ENCODE measurements at regions not wholly inside any gene's neighbourhood (a gene's known extent, or its start where the extent isn't known, plus 50 kb on each side); places are given as distances from the start of the nearest gene placed in this dataset.

GRCh38 chr11:11789735-11790369 lies 51.9 kb upstream of the USP47 start:
- TF ChIP-seq, protein P1, sequence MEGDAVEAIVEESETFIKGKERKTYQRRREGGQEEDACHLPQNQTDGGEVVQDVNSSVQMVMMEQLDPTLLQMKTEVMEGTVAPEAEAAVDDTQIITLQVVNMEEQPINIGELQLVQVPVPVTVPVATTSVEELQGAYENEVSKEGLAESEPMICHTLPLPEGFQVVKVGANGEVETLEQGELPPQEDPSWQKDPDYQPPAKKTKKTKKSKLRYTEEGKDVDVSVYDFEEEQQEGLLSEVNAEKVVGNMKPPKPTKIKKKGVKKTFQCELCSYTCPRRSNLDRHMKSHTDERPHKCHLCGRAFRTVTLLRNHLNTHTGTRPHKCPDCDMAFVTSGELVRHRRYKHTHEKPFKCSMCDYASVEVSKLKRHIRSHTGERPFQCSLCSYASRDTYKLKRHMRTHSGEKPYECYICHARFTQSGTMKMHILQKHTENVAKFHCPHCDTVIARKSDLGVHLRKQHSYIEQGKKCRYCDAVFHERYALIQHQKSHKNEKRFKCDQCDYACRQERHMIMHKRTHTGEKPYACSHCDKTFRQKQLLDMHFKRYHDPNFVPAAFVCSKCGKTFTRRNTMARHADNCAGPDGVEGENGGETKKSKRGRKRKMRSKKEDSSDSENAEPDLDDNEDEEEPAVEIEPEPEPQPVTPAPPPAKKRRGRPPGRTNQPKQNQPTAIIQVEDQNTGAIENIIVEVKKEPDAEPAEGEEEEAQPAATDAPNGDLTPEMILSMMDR (IDR thresholded peaks at IDR 0.05), result peak; percentile 42
- no peak for TF ChIP-seq EZH2 (IDR thresholded peaks at IDR 0.05; ENCODE audit: borderline replicate concordance, insufficient read depth, low read depth, low read length, poor library complexity, severe bottlenecking)

Data from B cell (primary cell).